Large intestine (tissue), 3 donors: ENCODE measurements at regions not wholly inside any gene's neighbourhood (a gene's known extent, or its start where the extent isn't known, plus 50 kb on each side); places are given as distances from the start of the nearest gene placed in this dataset.
"Not testable (repeated sequence)": the region's sequence is repeated elsewhere in the genome, so short reads cannot be mapped to it uniquely, and the experiment has no call there.

Source experiments
- DNase-seq, 2 donors: peaks; one replicate each; pipeline versions ENCODE4 v3.0.0 to v3.0.0-alpha.2; 2013
- H3K27ac ChIP-seq: one replicate; pipeline ENCODE4 v1.5.1; 2013; ENCODE audit warnings: low read length
- H3K27me3 ChIP-seq: 2 replicates; pipeline ENCODE4 v1.6.1; 2013; ENCODE audit warnings: low read length; ENCODE audit not compliant: control insufficient read depth, insufficient read depth
- H3K36me3 ChIP-seq: 2 replicates; pipeline ENCODE4 v1.6.1; 2013; ENCODE audit warnings: low read length; ENCODE audit not compliant: control insufficient read depth, insufficient read depth
- H3K4me1 ChIP-seq: one replicate; pipeline ENCODE4 v1.6.1; 2013; ENCODE audit warnings: low read length; ENCODE audit not compliant: control insufficient read depth, insufficient read depth
- H3K4me3 ChIP-seq: one replicate; pipeline ENCODE4 v1.5.1; 2013; ENCODE audit warnings: low read length
- H3K9me3 ChIP-seq: one replicate; pipeline ENCODE4 v1.6.1; 2013; ENCODE audit warnings: mild to moderate bottlenecking, low read depth, low read length, moderate library complexity; ENCODE audit not compliant: control insufficient read depth
- whole genome bisulfite sequencing: methylation state at CpG from one replicate; pipeline ENCODE4 v1.1.5; 2013; ENCODE audit warnings: low lambda C conversion rate; ENCODE audit not compliant: insufficient coverage; 5-methylcytosine and 5-hydroxymethylcytosine counted together

- WGBS: no CpG with 5 or more reads among the region's 2 CpGs
- Histone ChIP-seq H3K27me3 (no peaks in the 10 kb centered on the region), H3K4me1 (no peaks in the 10 kb centered on the region)
Observed at GRCh38 chr9:20240498-20240897, 381.8 kb downstream of the MLLT3 start.

GRCh38 chr9:20238921-20239320, 383.4 kb downstream of the MLLT3 start:
- Histone ChIP-seq H3K4me1 (no peaks in the 10 kb centered on the region), H3K27ac (no peak overlapping the region), H3K4me3 (no peak overlapping the region), H3K27me3 (no peaks in the 10 kb centered on the region), H3K36me3 (no peaks in the 10 kb centered on the region), H3K9me3 (peaks cover 6% of the 10 kb centered on the region)
- no peak for DNase-seq
- WGBS: no CpG with 5 or more reads among the region's 1 CpG

More at GRCh38 chr9:20240498-20240897, 381.8 kb downstream of the MLLT3 start:
- DNase-seq: no peak
- no peak overlapping the region for H3K4me3 ChIP-seq
- no peak overlapping the region for H3K27ac ChIP-seq
- H3K36me3 ChIP-seq: no peaks in the 10 kb centered on the region
- peaks cover under 1% of the 10 kb centered on the region for H3K9me3 ChIP-seq

DNA sequence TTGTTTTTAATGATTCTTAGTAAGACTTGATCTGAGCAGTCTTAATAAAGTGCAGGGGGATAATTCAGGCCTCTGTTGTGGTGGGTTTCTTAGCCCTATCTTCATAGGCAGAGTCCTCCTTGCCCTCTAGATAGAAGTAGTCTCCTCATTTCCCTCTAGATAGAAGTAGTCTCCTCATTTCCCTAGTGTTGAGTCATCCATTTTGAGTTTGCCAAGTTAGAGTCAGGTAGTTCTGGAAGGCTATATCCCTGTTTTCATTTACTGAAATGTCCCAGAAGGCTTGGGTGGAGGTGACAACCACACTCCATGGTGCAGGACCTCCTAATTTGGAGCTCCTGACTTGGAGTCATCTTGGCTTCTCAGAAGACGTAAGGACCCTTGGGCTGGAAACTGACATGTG, 384.6 kb downstream of the MLLT3 start:
- DNase-seq: no peak
- H3K27ac ChIP-seq: no peak overlapping the region
- H3K36me3 ChIP-seq: no peaks in the 10 kb centered on the region
- H3K4me3 ChIP-seq: no peak overlapping the region
- peaks cover 6% of the 10 kb centered on the region for H3K9me3 ChIP-seq
- no CpG with 5 or more reads among the region's 1 CpG for WGBS
- no peaks in the 10 kb centered on the region for H3K27me3 ChIP-seq
- no peaks in the 10 kb centered on the region for H3K4me1 ChIP-seq

- no peak for DNase-seq
- no peak overlapping the region for H3K4me3 ChIP-seq
- WGBS: no CpG with 5 or more reads among the region's 4 CpGs
- no peaks in the 10 kb centered on the region for H3K4me1 ChIP-seq
- no peaks in the 10 kb centered on the region for H3K27me3 ChIP-seq
- no peak overlapping the region for H3K27ac ChIP-seq
- peaks cover 6% of the 10 kb centered on the region for H3K9me3 ChIP-seq
- H3K36me3 ChIP-seq: no peaks in the 10 kb centered on the region
Observed at GRCh38 chr9:20236676-20237075, 385.6 kb downstream of the MLLT3 start.

GRCh38 chr9:20235206-20235605, 387.1 kb downstream of the MLLT3 start:
- WGBS: no CpG with 5 or more reads among the region's 11 CpGs
- H3K9me3 ChIP-seq, H3K27me3 ChIP-seq, H3K4me1 ChIP-seq, DNase-seq, H3K27ac ChIP-seq, H3K4me3 ChIP-seq, H3K36me3 ChIP-seq: not testable (repeated sequence)

GRCh38 chr9:20228096-20228495, 394.2 kb downstream of the MLLT3 start:
- H3K27ac ChIP-seq: no peak overlapping the region

DNA sequence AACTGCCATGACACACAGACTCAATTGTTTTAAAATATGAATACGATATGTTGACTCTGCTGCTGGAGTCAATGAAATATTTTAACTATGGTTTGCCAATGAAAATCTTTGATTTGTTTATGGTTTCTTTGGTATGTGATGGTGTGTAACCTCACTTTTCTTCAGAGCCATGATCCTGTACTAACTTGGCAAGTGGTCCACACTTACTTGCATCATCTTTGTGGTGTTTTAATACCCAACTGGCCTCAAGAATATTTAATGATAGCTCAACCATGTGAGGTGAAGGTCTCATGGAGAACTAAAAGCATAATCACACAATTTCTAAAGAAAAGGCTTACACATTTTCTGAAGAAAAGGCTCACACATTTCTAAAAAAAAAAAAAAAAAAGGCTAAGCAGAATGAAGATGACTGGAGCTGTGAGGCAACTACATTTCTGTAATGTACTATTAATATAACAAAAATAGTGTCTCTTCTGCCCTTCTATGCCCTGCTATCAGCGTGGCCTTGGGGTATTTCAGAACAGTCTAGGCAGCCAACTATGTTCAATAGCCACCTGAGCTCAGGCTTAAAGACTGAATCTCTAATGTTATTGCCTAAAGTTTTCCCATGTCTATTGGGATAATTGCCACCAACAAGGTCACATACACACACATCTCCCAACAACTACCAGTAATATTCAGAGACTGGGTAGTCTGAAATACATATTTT, 395.0 kb downstream of the MLLT3 start:
- Histone ChIP-seq H3K27me3 (no peaks in the 10 kb centered on the region), H3K9me3 (no peaks in the 10 kb centered on the region), H3K36me3 (no peaks in the 10 kb centered on the region), H3K27ac (no peak overlapping the region), H3K4me3 (no peak overlapping the region), H3K4me1 (no peaks in the 10 kb centered on the region)
- DNase-seq: no peak
- no CpG with 5 or more reads among the region's 2 CpGs for WGBS

More at GRCh38 chr9:20228096-20228495, 394.2 kb downstream of the MLLT3 start:
- Histone ChIP-seq H3K9me3 (no peaks in the 10 kb centered on the region), H3K36me3 (no peaks in the 10 kb centered on the region), H3K27me3 (no peaks in the 10 kb centered on the region), H3K4me1 (no peaks in the 10 kb centered on the region), H3K4me3 (no peak overlapping the region)
- DNase-seq: no peak
- no CpG with 5 or more reads among the region's 2 CpGs for WGBS

- Histone ChIP-seq H3K27ac (no peak overlapping the region), H3K9me3 (no peaks in the 10 kb centered on the region), H3K27me3 (no peaks in the 10 kb centered on the region), H3K4me1 (no peaks in the 10 kb centered on the region), H3K4me3 (no peak overlapping the region), H3K36me3 (no peaks in the 10 kb centered on the region)
- WGBS: 100% methylated on average over 1 of the region's 5 CpGs
- DNase-seq: no peak
Observed at GRCh38 chr9:20226345-20226744, 396.0 kb downstream of the MLLT3 start.

DNA sequence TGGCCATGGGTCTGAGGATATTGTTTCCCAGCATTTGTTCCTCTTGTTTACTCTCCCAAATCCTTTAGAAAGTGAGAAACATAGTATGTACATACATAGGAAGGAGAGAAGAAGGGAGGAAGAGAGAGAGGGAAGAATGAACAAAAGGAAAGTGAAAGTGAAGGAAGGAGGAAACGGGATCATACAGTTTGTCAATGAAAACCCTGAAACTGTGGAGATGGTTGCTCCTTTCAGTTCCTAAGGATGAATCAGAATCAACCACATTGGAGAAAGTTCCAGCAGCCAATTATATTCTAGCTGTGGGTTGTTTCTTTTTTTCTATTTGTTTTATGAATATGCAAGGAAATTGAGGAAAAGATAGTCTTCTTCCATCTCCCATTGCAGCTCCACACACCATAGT, 396.5 kb downstream of the MLLT3 start:
- Histone ChIP-seq H3K4me3 (no peak overlapping the region), H3K9me3 (no peaks in the 10 kb centered on the region), H3K36me3 (no peaks in the 10 kb centered on the region), H3K27ac (no peak overlapping the region), H3K4me1 (no peaks in the 10 kb centered on the region), H3K27me3 (no peaks in the 10 kb centered on the region)
- WGBS: 100% methylated on average over 1 of the region's 1 CpG
- DNase-seq: no peak

- no peak for DNase-seq
Observed at GRCh38 chr9:20224756-20225155, 397.5 kb downstream of the MLLT3 start.

GRCh38 chr9:20220286-20220685, 402.0 kb downstream of the MLLT3 start:
- DNase-seq: no peak
- H3K4me3 ChIP-seq: no peak overlapping the region
- H3K27ac ChIP-seq: no peak overlapping the region
- WGBS: no CpG with 5 or more reads among the region's 3 CpGs
- H3K36me3 ChIP-seq: no peaks in the 10 kb centered on the region
- H3K4me1 ChIP-seq: no peaks in the 10 kb centered on the region
- no peaks in the 10 kb centered on the region for H3K27me3 ChIP-seq
- H3K9me3 ChIP-seq: no peaks in the 10 kb centered on the region

More at GRCh38 chr9:20224756-20225155, 397.5 kb downstream of the MLLT3 start:
- Histone ChIP-seq H3K4me1 (no peaks in the 10 kb centered on the region), H3K4me3 (no peak overlapping the region), H3K9me3 (no peaks in the 10 kb centered on the region), H3K27me3 (no peaks in the 10 kb centered on the region), H3K36me3 (no peaks in the 10 kb centered on the region), H3K27ac (no peak overlapping the region)
- no CpG with 5 or more reads among the region's 1 CpG for WGBS
